IMR-90 (cell line): ENCODE measurements at regions not wholly inside any gene's neighbourhood (a gene's known extent, or its start where the extent isn't known, plus 50 kb on each side); places are given as distances from the start of the nearest gene placed in this dataset.

Experiments used
- ATAC-seq: fragments of 200-7000 bp; cut with Tn5 transposase; 2 replicates; pipeline ENCODE4 v1.9.1; 2020; ENCODE audit warnings: low read depth, mild to moderate bottlenecking, moderate library complexity
- BruUV-seq: library from RNA; stranded (reverse); fragments of 400-500 nt; replicated peaks from 2 replicates; lab custom pipeline; 2021; lab: Mats Ljungman, UMichigan
- CTCF ChIA-PET: fragments of 300-600 bp; formaldehyde crosslinking; extraction: SDS; loops from one replicate; lab custom pipeline; 2021; ENCODE audit warnings: antibody characterized with exemption; lab: Yijun Ruan, JAX
- POLR2A ChIA-PET: fragments of 300-600 bp; sonication (Branson Sonifier 250); formaldehyde crosslinking; loops from one replicate; lab custom pipeline; 2022; ENCODE audit warnings: antibody characterized with exemption; ENCODE audit not compliant: unreplicated experiment; lab: Charles Lee
- DNase-seq: peaks from one replicate; pipeline ENCODE4 v3.0.0; 2013
- H2AFZ ChIP-seq: replicated peaks from 2 replicates; pipeline ENCODE3; 2013; ENCODE audit warnings: low read length, mild to moderate bottlenecking; ENCODE audit not compliant: poor library complexity
- H2AK5ac ChIP-seq: 2 replicates; pipeline ENCODE4 v1.6.1; 2013; ENCODE audit warnings: low read depth, low read length, inconsistent platforms
- H2AK9ac ChIP-seq: replicated peaks from 2 replicates; pipeline ENCODE3; 2013; ENCODE audit warnings: mild to moderate bottlenecking, low read depth, low read length, moderate library complexity; ENCODE audit not compliant: poor library complexity
- H2BK120ac ChIP-seq: 2 replicates; pipeline ENCODE4 v1.6.1; 2013; ENCODE audit warnings: low read depth, low read length, inconsistent platforms
- H2BK15ac ChIP-seq: 3 replicates; pipeline ENCODE4 v1.6.1; 2013; ENCODE audit warnings: low read depth, low read length, inconsistent platforms
- H2BK20ac ChIP-seq: 2 replicates; pipeline ENCODE4 v1.6.1; 2013; ENCODE audit warnings: low read depth, mild to moderate bottlenecking, inconsistent platforms, low read length, moderate library complexity
- H2BK5ac ChIP-seq: 2 replicates; pipeline ENCODE4 v1.6.1; 2013; ENCODE audit warnings: mild to moderate bottlenecking, low read depth, low read length, inconsistent platforms; ENCODE audit not compliant: poor library complexity, severe bottlenecking
- H3K14ac ChIP-seq: replicated peaks from 2 replicates; pipeline ENCODE4 v1.6.1; 2013; ENCODE audit warnings: low read depth, low read length, inconsistent platforms
- H3K18ac ChIP-seq: 2 replicates; pipeline ENCODE4 v1.6.1; 2013; ENCODE audit warnings: low read depth, low read length, control low read depth
- H3K23ac ChIP-seq: 2 replicates; pipeline ENCODE4 v1.6.1; 2013; ENCODE audit warnings: low read depth, low read length, inconsistent platforms
- H3K27ac ChIP-seq: 2 replicates; pipeline ENCODE4 v1.5.1; 2013; ENCODE audit warnings: mild to moderate bottlenecking, control low read depth, low read length; ENCODE audit not compliant: insufficient read depth
- H3K27me3 ChIP-seq: 2 replicates; pipeline ENCODE4 v1.6.1; 2013; ENCODE audit warnings: low read length; ENCODE audit not compliant: control insufficient read depth, insufficient read depth
- H3K36me3 ChIP-seq: 2 replicates; pipeline ENCODE4 v1.6.1; 2013; ENCODE audit warnings: low read length, mixed read lengths; ENCODE audit not compliant: control insufficient read depth, insufficient read depth
- H3K4ac ChIP-seq: 2 replicates; pipeline ENCODE4 v1.6.1; 2013; ENCODE audit warnings: low read depth, low read length, inconsistent platforms
- H3K4me1 ChIP-seq: 2 replicates; pipeline ENCODE4 v1.6.1; 2013; ENCODE audit warnings: low read length, mixed read lengths; ENCODE audit not compliant: control insufficient read depth, insufficient read depth
- H3K4me2 ChIP-seq: 2 replicates; pipeline ENCODE4 v1.6.1; 2013; ENCODE audit warnings: low read depth, mild to moderate bottlenecking, control low read depth, low read length, moderate library complexity
- H3K4me3 ChIP-seq: 2 replicates; pipeline ENCODE4 v1.5.1; 2013; ENCODE audit warnings: low read depth, mild to moderate bottlenecking, control low read depth, low read length, moderate library complexity; ENCODE audit not compliant: insufficient read depth
- H3K56ac ChIP-seq: 2 replicates; pipeline ENCODE4 v1.6.1; 2013; ENCODE audit warnings: low read length, inconsistent platforms; ENCODE audit not compliant: insufficient read depth; ENCODE audit errors: extremely low read depth
- H3K79me1 ChIP-seq, 2 experiments: 2 replicates each; pipeline ENCODE4 v1.6.1; 2013; ENCODE audit warnings: low read length in 2 of 2, inconsistent platforms in 1 of 2, low read depth in 1 of 2
- H3K9ac ChIP-seq: 2 replicates; pipeline ENCODE4 v1.6.1; 2013; ENCODE audit warnings: low read depth, low read length, control low read depth
- H3K9me1 ChIP-seq: 2 replicates; pipeline ENCODE4 v1.6.1; 2013; ENCODE audit warnings: low read length, inconsistent platforms; ENCODE audit not compliant: insufficient read depth
- H3K9me3 ChIP-seq: 2 replicates; pipeline ENCODE4 v1.6.1; 2013; ENCODE audit warnings: low read length; ENCODE audit not compliant: control insufficient read depth, insufficient read depth
- H4K20me1 ChIP-seq: 2 replicates; pipeline ENCODE4 v1.6.1; 2013; ENCODE audit warnings: low read length, inconsistent platforms; ENCODE audit not compliant: insufficient read depth
- H4K5ac ChIP-seq: 2 replicates; pipeline ENCODE4 v1.6.1; 2013; ENCODE audit warnings: mild to moderate bottlenecking, low read depth, low read length, control low read depth
- H4K8ac ChIP-seq, 2 experiments: 2 replicates each; pipeline ENCODE4 v1.6.1; 2013; ENCODE audit warnings: low read depth in 2 of 2, low read length in 2 of 2, control low read depth in 1 of 2, inconsistent platforms in 1 of 2
- H4K91ac ChIP-seq: 2 replicates; pipeline ENCODE4 v1.6.1; 2013; ENCODE audit warnings: low read depth, low read length, inconsistent platforms; ENCODE audit not compliant: insufficient read depth
- BHLHE40 ChIP-seq: fragments of 150-350 bp; IDR thresholded peaks from 2 replicates; pipeline ENCODE4 v1.6.1; 2016; ENCODE audit warnings: mild to moderate bottlenecking, low read depth, low read length
- CEBPB ChIP-seq: IDR thresholded peaks from 2 replicates; pipeline ENCODE4 v1.6.1; 2012; ENCODE audit warnings: low read depth, low read length, improper control_type of control experiment
- CHD1 ChIP-seq: IDR thresholded peaks from 2 replicates; pipeline ENCODE4 v1.6.1; 2012; ENCODE audit warnings: low read depth, low read length, improper control_type of control experiment
- ELK1 ChIP-seq: fragments of 150-350 bp; IDR thresholded peaks from 2 replicates; pipeline ENCODE4 v1.6.1; 2016; ENCODE audit warnings: low read depth, mild to moderate bottlenecking, low read length, moderate library complexity, borderline replicate concordance
- FOS ChIP-seq: fragments of 150-350 bp; IDR thresholded peaks from 2 replicates; pipeline ENCODE4 v1.6.1; 2016; ENCODE audit warnings: low read depth, low read length
- MAFK ChIP-seq: IDR thresholded peaks from 2 replicates; pipeline ENCODE4 v1.6.1; 2012; ENCODE audit warnings: low read depth, low read length, improper control_type of control experiment
- MAZ ChIP-seq: IDR thresholded peaks from 2 replicates; pipeline ENCODE4 v1.6.1; 2012; ENCODE audit warnings: low read depth, mild to moderate bottlenecking, low read length, improper control_type of control experiment, moderate library complexity, borderline replicate concordance
- MXI1 ChIP-seq: IDR thresholded peaks from 2 replicates; pipeline ENCODE4 v1.6.1; 2012; ENCODE audit warnings: low read depth, mild to moderate bottlenecking, low read length, moderate library complexity, borderline replicate concordance
- NFE2L2 ChIP-seq: fragments of 150-350 bp; IDR thresholded peaks from 2 replicates; pipeline ENCODE4 v1.6.1; 2016; ENCODE audit warnings: low read depth, mild to moderate bottlenecking, low read length
- POLR2A ChIP-seq: IDR thresholded peaks from 2 replicates; pipeline ENCODE4 v1.6.1; 2012; ENCODE audit warnings: mild to moderate bottlenecking, low read depth, low read length
- RAD21 ChIP-seq: IDR thresholded peaks from 2 replicates; pipeline ENCODE4 v1.6.1; 2012; ENCODE audit warnings: low read length, improper control_type of control experiment
- RCOR1 ChIP-seq: IDR thresholded peaks from 2 replicates; pipeline ENCODE4 v1.6.1; 2012; ENCODE audit warnings: mild to moderate bottlenecking, low read length, improper control_type of control experiment; ENCODE audit not compliant: insufficient replicate concordance
- RFX5 ChIP-seq: IDR thresholded peaks from 2 replicates; pipeline ENCODE4 v1.8.0; 2012; ENCODE audit warnings: low read depth, mild to moderate bottlenecking, low read length, moderate library complexity
- SMC3 ChIP-seq: fragments of 150-350 bp; IDR thresholded peaks from 2 replicates; pipeline ENCODE4 v1.6.1; 2016; ENCODE audit warnings: low read depth, mild to moderate bottlenecking, antibody characterized with exemption, low read length, moderate library complexity
- WGBS, 2 experiments: methylation state at CpG; one replicate each; pipeline versions ENCODE4 v1.1.5 to v1.1.7; 2013; ENCODE audit warnings: missing lambda C conversion rate in 2 of 2; ENCODE audit not compliant: insufficient read length in 1 of 2; ENCODE audit errors: extremely low coverage in 2 of 2; 5-methylcytosine and 5-hydroxymethylcytosine counted together
- dilution Hi-C: fragments of 300-500 bp; cut with HindIII; formaldehyde crosslinking; loops from one replicate; pipeline ENCODE4 v1.14.3; 2018; ENCODE audit warnings: low sequenced_read_pairs; ENCODE audit not compliant: unreplicated experiment
- in situ Hi-C: fragments of 300-500 bp; cut with MboI; formaldehyde crosslinking; loops from 3 replicates; pipeline ENCODE4 v1.14.3; 2019; ENCODE audit warnings: low sequenced_read_pairs, inconsistent platforms, mixed read lengths
- intact Hi-C: fragments of 100-400 bp; cut with micrococcal nuclease; formaldehyde crosslinking; loops from 2 replicates; pipeline ENCODE4 v1.10.0; 2022
- TF ChIP-seq, protein P1 (sequence below): fragments of 150-350 bp; IDR thresholded peaks from 2 replicates; pipeline ENCODE4 v1.6.1; 2017; ENCODE audit warnings: mild to moderate bottlenecking, antibody characterized with exemption, low read length, low read depth
- TF ChIP-seq, protein P2 (sequence below): conservative IDR thresholded peaks from 2 replicates; pipeline ENCODE4 v1.5.1; 2012; ENCODE audit warnings: mild to moderate bottlenecking, low read depth, low read length, improper control_type of control experiment

GRCh38 chr14:84237881-84238280 is 1292.1 kb upstream of the FLRT2 start:
- H2BK15ac ChIP-seq: no peak overlapping the region
- H3K56ac ChIP-seq: no peak overlapping the region
- no peak overlapping the region for H3K27ac ChIP-seq
- H2BK120ac ChIP-seq: no peak overlapping the region
- no peak overlapping the region for H3K9ac ChIP-seq
- BruUV-seq: no TSS peak
- no peak overlapping the region for H2BK20ac ChIP-seq
- no peaks in the 10 kb centered on the region for H3K4me1 ChIP-seq
- no peak overlapping the region for H2BK5ac ChIP-seq
- 40 to 83% methylated on average over 1 of the region's 2 CpGs for WGBS, 2 experiments
- H2AFZ ChIP-seq: no peak overlapping the region
- CTCF ChIA-PET: no interaction called here
- no peak overlapping the region for H3K4ac ChIP-seq
- POLR2A ChIA-PET: no interaction called here
- H3K18ac ChIP-seq: no peak overlapping the region
- H4K5ac ChIP-seq: no peak overlapping the region
- no peaks in the 10 kb centered on the region for H4K20me1 ChIP-seq
- intact Hi-C loops: loop anchor here (2.0 kb wide), 1 partner anchor 49 kb away; no protein-coding TSS in a partner anchor
- ATAC-seq: no peak
- H3K4me2 ChIP-seq: no peak overlapping the region
- no peak overlapping the region for H3K23ac ChIP-seq
- dilution Hi-C loops: no loop called here
- no peak overlapping the region for H4K8ac ChIP-seq
- no peaks in the 10 kb centered on the region for H3K79me1 ChIP-seq
- no peaks in the 10 kb centered on the region for H3K27me3 ChIP-seq
- TF ChIP-seq, protein P1, sequence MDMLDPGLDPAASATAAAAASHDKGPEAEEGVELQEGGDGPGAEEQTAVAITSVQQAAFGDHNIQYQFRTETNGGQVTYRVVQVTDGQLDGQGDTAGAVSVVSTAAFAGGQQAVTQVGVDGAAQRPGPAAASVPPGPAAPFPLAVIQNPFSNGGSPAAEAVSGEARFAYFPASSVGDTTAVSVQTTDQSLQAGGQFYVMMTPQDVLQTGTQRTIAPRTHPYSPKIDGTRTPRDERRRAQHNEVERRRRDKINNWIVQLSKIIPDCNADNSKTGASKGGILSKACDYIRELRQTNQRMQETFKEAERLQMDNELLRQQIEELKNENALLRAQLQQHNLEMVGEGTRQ: no peak
- TF ChIP-seq BHLHE40 (no peak), RFX5 (no peak), FOS (no peak), NFE2L2 (no peak), RAD21 (no peak), MAFK (no peak), RCOR1 (no peak), MXI1 (no peak), CEBPB (no peak), MAZ (no peak), POLR2A (no peak), CHD1 (no peak), SMC3 (no peak), ELK1 (no peak)
- TF ChIP-seq, protein P2, sequence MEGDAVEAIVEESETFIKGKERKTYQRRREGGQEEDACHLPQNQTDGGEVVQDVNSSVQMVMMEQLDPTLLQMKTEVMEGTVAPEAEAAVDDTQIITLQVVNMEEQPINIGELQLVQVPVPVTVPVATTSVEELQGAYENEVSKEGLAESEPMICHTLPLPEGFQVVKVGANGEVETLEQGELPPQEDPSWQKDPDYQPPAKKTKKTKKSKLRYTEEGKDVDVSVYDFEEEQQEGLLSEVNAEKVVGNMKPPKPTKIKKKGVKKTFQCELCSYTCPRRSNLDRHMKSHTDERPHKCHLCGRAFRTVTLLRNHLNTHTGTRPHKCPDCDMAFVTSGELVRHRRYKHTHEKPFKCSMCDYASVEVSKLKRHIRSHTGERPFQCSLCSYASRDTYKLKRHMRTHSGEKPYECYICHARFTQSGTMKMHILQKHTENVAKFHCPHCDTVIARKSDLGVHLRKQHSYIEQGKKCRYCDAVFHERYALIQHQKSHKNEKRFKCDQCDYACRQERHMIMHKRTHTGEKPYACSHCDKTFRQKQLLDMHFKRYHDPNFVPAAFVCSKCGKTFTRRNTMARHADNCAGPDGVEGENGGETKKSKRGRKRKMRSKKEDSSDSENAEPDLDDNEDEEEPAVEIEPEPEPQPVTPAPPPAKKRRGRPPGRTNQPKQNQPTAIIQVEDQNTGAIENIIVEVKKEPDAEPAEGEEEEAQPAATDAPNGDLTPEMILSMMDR: no peak
- H2AK9ac ChIP-seq: no peak overlapping the region
- H3K4me3 ChIP-seq: no peak overlapping the region
- no peak overlapping the region for H2AK5ac ChIP-seq
- no peak overlapping the region for H3K14ac ChIP-seq
- H3K9me1 ChIP-seq: no peaks in the 10 kb centered on the region
- no peaks in the 10 kb centered on the region for H3K36me3 ChIP-seq
- H3K9me3 ChIP-seq: no peaks in the 10 kb centered on the region
- DNase-seq: peak; percentile 7
- in situ Hi-C loops: no loop called here
- no peak overlapping the region for H4K91ac ChIP-seq
